ENCODE measurements at regions not wholly inside any gene's neighbourhood (a gene's known extent, or its start where the extent isn't known, plus 50 kb on each side); places are given as distances from the start of the nearest gene placed in this dataset.
A peak's percentile ranks its signal among the peaks of the same experiment; 100 is the strongest.
"Not testable (repeated sequence)": the region's sequence is repeated elsewhere in the genome, so short reads cannot be mapped to it uniquely, and the experiment has no call there.

DNA sequence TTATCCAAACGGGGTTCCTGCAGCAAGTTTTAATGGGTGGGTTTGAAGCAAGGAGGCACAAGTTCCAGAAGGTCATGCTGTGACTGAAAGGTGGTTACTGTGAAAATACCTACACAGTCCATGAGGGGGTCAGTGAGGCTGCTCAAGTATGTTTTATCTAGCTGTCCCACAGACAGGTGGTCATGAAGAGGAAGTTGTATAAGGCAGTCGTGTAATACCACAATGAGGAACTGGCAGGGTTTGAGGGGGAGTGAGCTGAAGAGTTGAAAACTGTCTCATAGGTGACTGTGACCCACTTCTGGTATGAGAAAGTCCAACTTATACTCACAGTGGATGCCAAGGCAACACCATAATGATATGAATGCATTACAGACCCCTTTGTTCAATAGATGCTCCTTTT is 856.8 kb downstream of the OTOL1 start:
- DNase-seq, result no peak

DNA sequence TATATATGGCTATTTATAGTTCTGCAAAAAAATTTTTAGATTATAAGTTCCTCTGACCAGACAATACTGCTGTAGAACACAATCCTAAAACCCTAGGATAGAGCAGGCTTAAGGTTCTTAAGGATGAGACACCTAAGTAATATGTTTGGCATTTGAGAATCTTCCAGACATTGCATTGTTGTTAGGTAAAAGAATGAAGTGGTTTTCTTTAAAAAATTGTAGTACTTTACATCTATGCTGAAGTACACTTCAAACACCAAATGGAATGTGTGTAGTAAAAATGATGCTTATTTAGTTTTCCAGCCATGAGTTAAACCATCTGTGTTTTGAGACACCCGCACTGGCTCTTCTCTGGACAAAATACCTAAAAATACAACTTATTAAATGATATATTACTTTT is 857.7 kb downstream of the OTOL1 start:
- no peak for DNase-seq

DNA sequence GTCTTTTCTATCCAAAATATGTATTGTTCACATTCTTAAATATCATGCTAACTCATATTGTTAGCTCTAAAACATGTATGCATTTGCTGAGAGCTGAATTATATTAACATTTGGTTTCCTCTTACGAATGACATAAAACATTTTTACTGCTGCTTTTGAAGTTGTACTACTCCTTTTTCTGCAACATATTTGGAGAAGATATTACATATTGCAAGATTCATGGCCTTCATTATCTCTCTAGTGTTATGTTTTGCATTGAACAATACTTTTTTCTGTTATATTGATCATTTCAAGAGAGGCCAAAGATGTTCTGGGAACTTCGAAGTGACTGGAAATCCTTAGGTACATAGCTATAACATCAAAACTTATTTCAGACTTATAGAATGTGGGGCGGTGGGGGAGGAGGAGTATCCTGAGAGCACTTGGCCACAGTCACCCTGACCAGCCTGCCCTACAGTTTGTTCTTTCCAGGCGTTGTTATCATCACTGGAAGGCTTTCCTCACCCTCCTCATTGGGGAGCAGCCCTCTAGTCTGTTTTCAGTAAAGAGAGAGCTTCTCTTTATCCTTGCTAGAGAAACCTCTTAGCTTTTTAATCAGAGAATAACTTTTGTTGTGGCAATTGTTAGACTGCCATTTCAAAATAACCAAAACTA is 868.6 kb downstream of the OTOL1 start:
- DNase-seq, result no peak

DNA sequence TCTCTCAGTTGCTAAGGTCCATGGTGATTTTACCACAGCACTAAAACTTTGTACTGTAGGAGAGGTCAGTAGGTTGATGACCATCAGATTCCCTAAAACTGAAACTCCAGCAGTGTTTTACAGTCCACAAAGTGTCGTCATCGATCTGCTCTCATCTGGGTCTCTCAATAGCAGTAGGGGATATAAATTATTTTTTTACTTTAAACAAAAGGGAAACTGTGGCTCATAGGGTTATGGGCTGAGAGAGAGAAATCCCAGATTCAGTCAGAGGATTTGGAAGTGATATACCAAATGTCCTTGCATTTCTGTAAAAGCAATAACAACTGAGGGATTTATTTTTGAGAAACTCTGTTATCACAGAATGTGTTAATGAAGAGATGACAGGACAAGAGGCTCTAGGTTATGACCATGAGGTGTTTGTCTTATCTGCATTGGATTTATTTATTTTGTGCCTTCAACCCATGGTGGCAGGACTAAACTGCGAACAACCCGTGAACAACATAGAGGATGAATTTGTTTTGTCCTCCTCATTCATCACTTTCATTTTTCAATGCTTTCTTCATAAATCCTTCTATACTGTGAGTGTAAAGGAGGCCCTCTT is 869.7 kb downstream of the OTOL1 start:
- no peak for DNase-seq

DNA sequence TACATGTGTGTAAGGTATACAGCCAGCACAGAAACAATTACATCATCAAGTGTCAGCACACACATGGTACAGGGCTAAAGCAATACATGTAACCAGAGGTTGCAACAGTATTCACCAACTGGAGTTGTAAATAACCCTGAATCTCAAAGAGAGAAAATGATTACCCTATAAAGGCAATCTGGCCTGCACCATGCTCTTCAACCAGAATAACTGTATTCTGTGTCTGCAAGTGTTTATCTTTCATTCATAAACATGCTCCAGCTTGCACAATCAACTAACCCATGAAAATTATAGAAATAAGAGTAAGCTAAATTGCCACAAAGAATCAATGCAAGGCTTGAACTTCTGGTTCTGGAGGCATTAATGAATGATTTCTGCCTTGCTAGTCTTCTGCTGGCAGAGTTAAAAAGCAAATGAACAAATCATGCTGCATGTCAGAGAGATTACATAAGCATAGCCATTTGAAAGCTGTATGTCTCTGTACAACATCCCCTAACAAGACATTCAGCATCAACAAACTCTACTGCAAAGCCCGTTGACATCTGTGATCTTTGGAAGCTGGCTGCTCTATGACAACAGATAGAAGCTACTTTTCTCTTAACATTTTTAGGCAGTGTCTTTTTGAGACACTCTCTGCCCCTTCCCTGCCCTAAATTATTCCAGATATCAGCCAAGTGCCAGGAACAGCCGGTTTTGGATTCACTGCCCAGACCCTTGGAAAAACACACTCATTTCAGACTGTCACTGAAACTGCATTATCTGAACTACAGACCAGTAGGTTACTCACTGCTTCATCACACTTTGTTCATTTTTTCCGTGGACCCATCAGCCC is 871.0 kb downstream of the OTOL1 start:
- peak; percentile 27 for DNase-seq

DNA sequence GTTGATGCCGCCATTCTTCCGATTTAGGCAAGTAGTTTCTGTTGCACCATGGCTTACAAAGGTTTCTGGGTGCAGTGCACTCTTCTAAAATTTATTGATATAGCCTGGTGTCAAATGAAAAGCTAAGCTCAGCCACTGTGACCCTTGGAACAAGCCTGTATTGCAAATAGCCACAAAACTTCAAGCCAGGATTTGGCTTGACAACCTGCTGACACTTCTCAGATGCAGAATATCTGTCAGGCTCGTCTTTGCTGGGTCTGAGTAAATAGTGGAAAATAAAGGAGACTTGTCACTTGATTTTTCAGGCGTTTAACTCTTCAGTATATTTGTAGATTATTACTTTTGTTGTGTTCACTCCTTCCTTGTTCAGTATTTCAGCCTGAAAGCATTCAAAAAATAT is 871.8 kb downstream of the OTOL1 start:
- no peak for DNase-seq

DNA sequence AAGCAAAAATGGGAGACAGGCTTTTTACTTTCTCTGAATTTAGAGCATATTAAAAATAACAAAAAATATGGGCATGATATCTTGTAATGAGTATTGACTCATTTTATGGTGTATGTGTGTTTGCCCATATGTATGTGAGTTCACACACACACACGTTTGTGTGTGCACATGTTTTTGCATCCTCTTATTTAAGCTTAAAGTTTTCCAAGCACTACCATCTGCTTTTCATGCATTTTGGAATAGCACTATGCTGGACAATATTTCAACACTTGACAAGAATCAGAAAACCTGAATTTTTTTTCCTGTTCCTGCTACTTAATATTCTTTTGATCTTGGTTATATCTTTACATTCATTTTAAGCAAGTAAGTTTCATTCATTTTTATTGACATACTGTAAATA is 872.7 kb downstream of the OTOL1 start:
- no peak for DNase-seq

DNA sequence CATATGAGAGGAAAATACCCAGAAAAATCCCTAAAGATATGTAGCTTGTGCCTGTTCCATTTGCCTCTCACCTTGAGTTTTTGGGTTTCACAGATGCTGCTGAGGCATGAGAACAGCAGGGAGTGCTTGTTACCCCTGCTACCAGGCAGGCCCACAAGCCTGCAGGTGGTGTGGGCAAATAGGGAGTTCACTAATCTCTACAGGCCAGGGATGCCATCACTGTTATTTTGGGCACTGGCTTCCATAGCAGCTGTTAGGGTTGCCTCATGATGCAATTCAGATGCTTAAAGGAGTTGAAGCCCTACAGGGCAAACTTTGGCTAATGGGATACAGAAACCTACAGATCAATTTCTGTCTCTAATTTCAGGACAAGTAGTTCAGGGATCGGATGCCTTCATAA is 873.5 kb downstream of the OTOL1 start:
- peak; percentile 25 for DNase-seq

DNA sequence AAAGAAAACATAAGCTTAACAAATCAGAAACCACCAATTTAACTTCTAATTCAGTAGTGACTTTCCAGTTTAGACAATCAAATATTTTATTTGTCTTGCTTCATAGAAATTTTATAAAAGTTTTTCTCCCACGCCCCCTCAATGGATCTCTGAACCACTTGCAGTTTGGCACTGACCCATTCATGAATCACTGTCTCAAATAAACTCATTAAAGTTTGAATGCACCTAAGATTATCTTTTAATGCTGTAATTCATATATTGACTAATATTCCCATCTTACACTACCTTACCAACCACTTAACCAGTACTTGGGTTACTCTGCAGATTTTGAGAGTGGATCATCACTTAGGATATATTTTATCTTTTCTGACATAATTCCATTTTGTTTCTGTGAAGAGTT is 880.2 kb downstream of the OTOL1 start:
- DNase-seq, result no peak

DNA sequence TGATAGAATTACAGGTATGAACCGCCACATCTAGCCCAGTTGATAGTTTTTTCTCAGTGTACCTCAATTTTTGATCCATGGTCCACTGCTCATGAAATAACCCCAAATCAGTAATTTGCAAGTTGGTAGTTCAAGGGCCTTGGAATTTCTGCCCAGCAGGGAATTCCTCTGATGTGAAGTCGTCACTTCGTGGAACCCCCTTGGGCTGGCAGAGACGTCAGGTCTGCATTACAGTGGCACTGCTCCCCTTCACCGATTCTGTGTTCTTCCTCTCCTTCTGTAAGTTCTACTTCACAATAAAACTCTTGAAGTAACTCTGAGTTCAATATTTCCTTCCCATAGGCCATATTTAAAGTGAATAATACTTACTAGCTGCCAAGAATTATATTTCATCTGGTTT is 881.0 kb downstream of the OTOL1 start:
- DNase-seq, result no peak

DNA sequence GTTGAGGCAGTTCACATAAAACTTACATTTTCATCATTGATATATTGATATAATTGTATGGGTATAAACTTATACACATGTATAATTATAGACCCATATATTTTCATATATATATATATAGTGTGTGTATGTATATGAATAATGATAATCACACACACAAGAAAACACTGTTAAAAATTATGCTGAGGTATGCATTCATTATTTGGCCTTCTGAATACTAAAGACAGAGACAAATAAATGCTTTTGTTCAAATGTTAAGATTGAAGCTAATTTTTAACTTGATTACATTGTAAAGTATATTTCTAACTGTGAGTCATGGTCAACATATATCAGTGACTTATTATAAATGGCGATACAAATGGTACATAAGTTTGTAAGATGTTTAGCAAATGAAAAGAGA is 888.8 kb downstream of the OTOL1 start:
- no peak for DNase-seq

DNA sequence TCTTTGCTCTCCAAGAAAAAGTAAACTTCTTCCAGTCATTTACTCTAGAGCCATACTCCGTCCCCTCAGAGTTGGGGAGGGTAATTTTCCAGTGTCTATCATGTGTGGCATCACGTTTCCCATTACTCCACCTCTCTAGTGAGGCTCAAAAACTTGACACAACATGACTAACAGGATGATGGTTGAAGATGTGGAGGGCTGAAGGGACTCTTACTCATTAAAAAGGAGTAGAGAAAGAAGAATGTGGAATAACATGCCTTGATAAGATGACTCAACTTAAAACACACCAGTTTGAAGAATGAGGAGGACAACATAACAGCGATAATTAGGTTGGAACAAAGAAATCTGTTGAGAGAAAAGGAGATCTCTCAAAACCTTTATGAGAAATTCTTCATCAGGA is 894.3 kb downstream of the OTOL1 start:
- no peak for DNase-seq

DNA sequence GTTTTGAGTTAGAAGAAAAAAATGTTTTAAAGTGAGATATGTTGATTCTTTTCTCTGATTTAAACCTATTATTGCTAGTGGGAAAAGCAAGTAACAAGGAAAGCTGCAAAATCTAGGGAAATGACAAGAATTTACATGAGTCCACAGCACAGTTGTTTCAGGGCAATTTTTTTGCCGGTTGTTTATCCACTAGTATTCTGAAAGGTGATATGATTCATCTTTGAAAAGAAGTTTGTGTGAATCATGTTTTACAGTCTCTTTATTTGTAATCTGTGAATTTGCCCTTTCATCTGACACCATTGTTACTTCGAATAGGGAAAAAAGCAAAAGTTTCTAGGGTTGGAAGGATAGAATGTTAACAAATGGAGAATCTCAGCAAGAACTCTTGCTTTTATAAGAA is 894.7 kb downstream of the OTOL1 start:
- DNase-seq, result no peak

DNA sequence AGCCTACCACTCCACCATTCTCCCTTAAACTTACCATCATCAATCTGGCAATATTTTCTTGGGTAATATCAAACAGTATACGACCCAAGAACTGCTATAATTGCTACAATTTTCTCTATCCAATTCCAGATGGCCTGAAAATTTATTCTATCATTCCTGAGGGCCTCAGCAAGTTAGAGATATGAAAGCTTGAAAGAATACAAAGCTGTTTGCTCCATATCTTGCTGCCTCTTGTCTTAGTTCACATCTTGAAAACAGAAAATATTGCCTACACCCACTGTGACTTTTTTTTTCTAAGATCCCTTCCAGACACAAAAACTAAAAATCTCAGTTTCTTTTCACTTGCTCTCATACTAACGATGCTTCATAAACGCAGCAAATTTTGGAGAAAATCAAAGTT is 898.9 kb downstream of the OTOL1 start:
- DNase-seq, result no peak

DNA sequence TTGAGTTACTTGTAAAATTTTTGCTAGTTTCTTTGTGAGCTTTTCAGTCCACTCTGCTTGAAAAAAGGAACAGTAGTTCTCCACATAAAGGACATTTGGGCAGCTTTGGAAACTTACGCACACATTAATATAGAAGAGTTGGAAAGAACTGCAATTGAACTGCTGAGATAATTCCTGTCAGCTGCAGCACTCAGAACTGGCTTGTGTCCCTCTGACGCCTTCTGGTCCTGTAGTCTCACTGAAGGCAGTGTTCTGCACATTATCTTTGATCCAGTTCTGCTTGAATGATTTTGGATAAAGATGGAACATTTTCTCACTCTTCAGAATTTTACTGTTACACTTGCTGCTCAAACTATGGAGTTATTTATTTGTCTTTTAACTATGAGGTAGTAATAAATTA is 901.9 kb downstream of the OTOL1 start:
- no peak for DNase-seq

DNA sequence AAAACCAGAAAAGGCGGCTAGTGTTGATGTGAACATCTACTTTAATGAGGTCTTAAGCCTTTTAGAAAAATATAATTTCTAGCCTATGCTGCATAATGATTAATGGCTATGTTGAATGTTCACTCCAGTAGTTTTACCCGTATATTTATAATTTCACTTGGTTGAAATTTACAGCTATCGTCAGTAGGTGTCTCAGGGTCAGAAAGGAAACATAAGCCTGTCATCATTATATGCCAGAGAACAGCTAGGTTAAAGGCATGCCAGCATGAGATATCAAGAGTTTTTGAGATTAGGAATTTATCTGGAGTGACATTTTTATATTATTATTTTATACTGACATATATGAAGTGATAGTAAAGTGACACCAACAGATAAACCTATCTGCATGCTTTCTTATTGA is 904.1 kb downstream of the OTOL1 start:
- DNase-seq, result no peak

DNA sequence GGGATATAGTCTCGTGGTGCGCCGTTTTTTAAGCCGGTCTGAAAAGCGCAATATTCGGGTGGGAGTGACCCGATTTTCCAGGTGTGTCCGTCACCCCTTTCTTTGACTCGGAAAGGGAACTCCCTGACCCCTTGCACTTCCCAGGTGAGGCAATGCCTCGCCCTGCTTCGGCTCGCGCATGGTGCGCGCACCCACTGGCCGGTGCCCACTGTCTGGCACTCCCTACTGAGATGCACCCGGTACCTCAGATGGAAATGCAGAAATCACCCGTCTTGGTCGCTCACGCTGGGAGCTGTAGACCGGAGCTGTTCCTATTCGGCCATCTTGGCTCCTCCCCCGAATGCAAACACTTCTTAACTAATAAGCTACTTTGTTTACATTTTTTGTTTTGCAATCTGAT is 914.9 kb downstream of the OTOL1 start:
- DNase-seq, result not testable (repeated sequence)

DNA sequence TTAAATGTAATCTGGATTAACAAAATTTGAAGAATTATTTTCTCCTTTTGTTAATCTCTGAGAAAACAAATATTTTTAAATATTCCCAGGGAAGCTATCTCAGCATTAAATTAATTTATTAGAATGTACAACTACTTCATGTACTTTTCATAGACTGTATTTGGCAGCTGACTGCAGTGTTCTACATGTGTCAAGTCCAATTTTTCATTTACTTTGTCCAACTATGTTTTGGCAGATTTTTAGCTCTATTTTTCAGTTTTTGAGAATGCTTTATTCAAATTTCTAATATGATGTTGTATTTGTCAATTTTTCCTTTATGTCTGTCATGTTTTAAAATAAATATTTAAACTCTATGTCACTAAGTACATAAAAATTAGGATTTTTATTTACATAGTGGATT is 925.1 kb downstream of the OTOL1 start:
- no peak for DNase-seq

DNA sequence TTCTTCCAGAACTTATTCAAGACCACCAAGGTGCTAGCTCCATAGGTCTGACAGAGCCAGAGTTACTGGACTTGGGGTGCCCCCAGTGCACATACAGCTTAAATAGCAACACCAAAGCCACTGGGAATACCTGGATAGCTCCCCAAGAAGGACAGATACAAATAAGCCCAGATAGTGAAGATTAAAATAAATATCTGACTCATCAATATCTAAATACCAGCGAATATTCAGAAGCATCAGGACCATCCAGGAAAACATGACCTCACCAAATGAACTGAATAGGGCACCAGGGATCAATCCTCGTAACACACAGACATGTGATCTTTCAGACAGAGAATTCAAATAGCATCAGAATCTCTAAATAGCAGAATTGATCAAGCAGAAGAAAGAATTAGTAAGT is 931.6 kb downstream of the OTOL1 start:
- DNase-seq, result no peak

DNA sequence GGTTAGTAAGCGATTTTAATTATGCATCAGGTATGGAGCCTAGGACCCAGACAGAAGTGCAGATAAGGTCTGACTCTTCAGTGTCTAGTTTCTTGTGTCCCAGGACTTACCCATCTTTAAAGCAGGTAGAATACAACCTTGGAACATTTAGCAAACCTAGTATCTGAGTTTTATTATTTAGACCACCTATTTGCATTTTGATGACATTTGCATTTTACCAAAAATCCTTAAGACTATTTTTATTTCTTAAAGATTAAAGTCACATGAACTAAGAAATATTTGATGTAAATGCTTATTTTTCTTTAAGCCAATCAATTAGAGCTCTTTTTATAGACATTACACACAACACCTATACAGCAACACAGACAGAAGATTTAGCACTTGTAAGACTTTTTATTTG is 939.1 kb downstream of the OTOL1 start:
- DNase-seq, result no peak

DNA sequence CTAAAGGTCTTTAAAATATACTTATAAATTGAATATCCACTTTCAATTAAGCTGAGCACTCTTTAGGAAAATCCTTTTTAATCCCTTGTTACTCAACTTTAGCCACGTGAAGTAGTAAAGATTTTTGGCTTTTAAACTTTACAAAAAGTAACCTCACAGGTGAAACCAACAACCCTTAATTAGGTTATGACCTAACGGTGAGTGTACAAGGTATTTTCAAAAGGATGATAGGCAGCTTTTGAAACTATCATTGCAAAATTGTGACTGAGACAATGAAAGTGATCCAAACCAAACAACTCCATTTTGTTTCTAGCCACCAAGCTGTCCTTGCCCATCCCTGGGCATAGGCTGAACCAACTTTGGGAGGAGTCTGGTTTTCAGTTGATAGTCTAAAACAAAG is 940.2 kb downstream of the OTOL1 start:
- no peak for DNase-seq

DNA sequence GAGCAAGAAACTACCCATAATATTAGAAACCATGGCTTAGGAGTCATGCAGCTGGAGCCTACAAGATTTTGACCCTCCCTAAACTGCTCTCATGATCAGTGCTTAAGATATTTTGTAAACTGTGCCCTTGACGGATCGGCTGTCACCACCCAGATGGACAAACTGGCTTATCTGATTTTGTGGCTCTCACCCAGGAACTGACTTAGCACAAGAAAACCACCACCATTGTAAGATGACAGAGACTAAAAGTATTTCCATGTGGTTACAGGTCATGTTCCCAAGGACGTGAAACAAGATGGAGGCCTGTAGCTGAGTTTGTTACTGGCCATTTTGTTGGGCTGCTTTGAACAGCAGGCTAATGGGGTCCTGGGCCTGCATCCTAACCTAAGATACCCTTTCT is 940.9 kb downstream of the OTOL1 start:
- no peak for DNase-seq

DNA sequence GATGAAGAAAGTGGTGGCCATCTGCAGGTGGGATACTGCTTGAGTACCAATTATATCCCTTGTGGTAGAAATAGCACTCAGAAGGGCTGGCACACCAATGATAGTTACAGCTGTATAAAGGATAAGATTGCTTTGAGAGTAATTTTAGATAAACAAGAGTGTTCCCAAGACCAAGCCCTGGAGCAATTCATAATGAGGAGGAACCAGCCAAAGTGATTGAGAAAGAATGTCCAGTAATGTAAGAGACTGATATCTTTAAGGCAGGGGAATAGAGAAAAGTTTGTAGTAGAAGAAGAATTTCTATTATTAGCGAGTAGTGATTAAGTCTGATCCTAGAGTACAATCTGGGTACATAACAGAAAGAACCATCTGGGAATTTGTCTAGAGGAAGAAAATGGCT is 945.1 kb downstream of the OTOL1 start:
- no peak for DNase-seq

DNA sequence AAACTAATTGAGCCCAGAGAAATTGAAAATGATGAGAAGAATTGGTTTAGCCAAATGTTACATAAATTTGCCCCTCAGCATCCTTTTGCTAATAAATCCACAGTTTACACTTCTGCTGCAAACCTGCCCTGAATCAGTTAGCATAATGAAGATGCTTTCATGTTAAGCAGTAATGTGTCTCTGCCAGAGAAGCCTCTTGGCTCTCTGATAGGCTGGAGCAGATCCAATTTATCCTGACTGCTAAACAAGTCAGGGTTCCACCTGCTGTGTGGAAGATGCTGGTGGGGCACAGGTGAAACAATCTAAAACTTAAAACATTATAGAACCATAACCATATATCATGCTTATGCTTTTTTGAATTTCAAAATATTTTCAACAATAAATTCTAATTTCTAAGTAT is 946.8 kb downstream of the OTOL1 start:
- DNase-seq, result no peak
